ENCODE measurements at regions not wholly inside any gene's neighbourhood (a gene's known extent, or its start where the extent isn't known, plus 50 kb on each side); places are given as distances from the start of the nearest gene placed in this dataset.

GRCh38 chr10:45501791-45502190 lies 127.8 kb downstream of the ALOX5 start:
- Histone ChIP-seq H3K4me3 (no peak overlapping the region), H3K4me2 (no peak overlapping the region), H3K9me3 (ENCODE audit: low read depth) (no peaks in the 10 kb centered on the region), H2AFZ (replicated peaks) (no peak overlapping the region), H3K36me3 (no peaks in the 10 kb centered on the region), H4K20me1 (ENCODE audit: low read depth) (no peaks in the 10 kb centered on the region), H3F3A (ENCODE audit: low read depth) (no peaks in the 10 kb centered on the region), H3K79me2 (ENCODE audit: low read depth) (no peaks in the 10 kb centered on the region), H3K27me3 (no peaks in the 10 kb centered on the region), H3K4me1 (no peaks in the 10 kb centered on the region), H3K27ac (no peak overlapping the region), H3K9ac (no peak overlapping the region)
- Mint-ChIP-seq H3K27me3 (ENCODE audit: insufficient read depth, low read depth) (no peaks in the 10 kb centered on the region), H3K9me3 (no peaks in the 10 kb centered on the region), H3K27ac (no peak overlapping the region), H3K36me3 (no peaks in the 10 kb centered on the region), H3K4me3 (no peak overlapping the region), H3K4me1 (no peaks in the 10 kb centered on the region)
- DNase-seq (ENCODE audit: low spot score) = no peak
- TF ChIP-seq EZH2 (IDR thresholded peaks at IDR 0.05) (no peak), EZH2phosphoT487 (IDR thresholded peaks at IDR 0.05) (no peak), CTCF (IDR thresholded peaks at IDR 0.05) (no peak)

GRCh38 chr10:45500798-45501197 lies 126.8 kb downstream of the ALOX5 start:
- Histone ChIP-seq H3K9me3 (ENCODE audit: low read depth) (no peaks in the 10 kb centered on the region), H3F3A (ENCODE audit: low read depth) (no peaks in the 10 kb centered on the region), H2AFZ (replicated peaks) (no peak overlapping the region), H3K27ac (no peak overlapping the region), H3K4me1 (no peaks in the 10 kb centered on the region), H3K4me2 (no peak overlapping the region), H3K9ac (no peak overlapping the region), H3K36me3 (no peaks in the 10 kb centered on the region), H3K27me3 (no peaks in the 10 kb centered on the region), H4K20me1 (ENCODE audit: low read depth) (no peaks in the 10 kb centered on the region), H3K4me3 (no peak overlapping the region), H3K79me2 (ENCODE audit: low read depth) (no peaks in the 10 kb centered on the region)
- Mint-ChIP-seq H3K9me3 (no peaks in the 10 kb centered on the region), H3K36me3 (no peaks in the 10 kb centered on the region), H3K27ac (no peak overlapping the region), H3K27me3 (ENCODE audit: insufficient read depth, low read depth) (no peaks in the 10 kb centered on the region), H3K4me3 (no peak overlapping the region), H3K4me1 (no peaks in the 10 kb centered on the region)
- no peak for DNase-seq (ENCODE audit: low spot score)
- no peak for TF ChIP-seq CTCF (IDR thresholded peaks at IDR 0.05)
- no peak for TF ChIP-seq EZH2phosphoT487 (IDR thresholded peaks at IDR 0.05)
- no peak for TF ChIP-seq EZH2 (IDR thresholded peaks at IDR 0.05)

GRCh38 chr10:45500304-45500703 lies 126.3 kb downstream of the ALOX5 start:
- Mint-ChIP-seq H3K27ac (no peak overlapping the region), H3K4me1 (no peaks in the 10 kb centered on the region), H3K4me3 (no peak overlapping the region), H3K9me3 (peaks cover 2% of the 10 kb centered on the region), H3K27me3 (ENCODE audit: insufficient read depth, low read depth) (no peaks in the 10 kb centered on the region), H3K36me3 (no peaks in the 10 kb centered on the region)
- Histone ChIP-seq H4K20me1 (ENCODE audit: low read depth) (no peaks in the 10 kb centered on the region), H3K4me2 (no peak overlapping the region), H3K9me3 (ENCODE audit: low read depth) (peaks cover 2% of the 10 kb centered on the region), H3K4me3 (no peak overlapping the region), H3K27me3 (no peaks in the 10 kb centered on the region), H3K9ac (no peak overlapping the region), H3K27ac (no peak overlapping the region), H3F3A (ENCODE audit: low read depth) (no peaks in the 10 kb centered on the region), H3K36me3 (no peaks in the 10 kb centered on the region), H2AFZ (replicated peaks) (no peak overlapping the region), H3K4me1 (no peaks in the 10 kb centered on the region), H3K79me2 (ENCODE audit: low read depth) (no peaks in the 10 kb centered on the region)
- TF ChIP-seq EZH2phosphoT487 (IDR thresholded peaks at IDR 0.05) = no peak
- no peak for TF ChIP-seq CTCF (IDR thresholded peaks at IDR 0.05)
- no peak for TF ChIP-seq EZH2 (IDR thresholded peaks at IDR 0.05)
- no peak for DNase-seq (ENCODE audit: low spot score)

All from neural progenitor cell (in vitro differentiated cells).